DLD1 (cell line): ENCODE measurements at regions not wholly inside any gene's neighbourhood (a gene's known extent, or its start where the extent isn't known, plus 50 kb on each side); places are given as distances from the start of the nearest gene placed in this dataset.

Source experiments
- in situ Hi-C: cut with HindIII; loops from 2 replicates; pipeline ENCODE4 v1.10.0; 2017; ENCODE audit warnings: low sequenced_read_pairs

- in situ Hi-C loops: no loop called here
These were observed 193.4 kb upstream of the ZMIZ1 start for GRCh38 chr10:78875331-78875877.

DNA sequence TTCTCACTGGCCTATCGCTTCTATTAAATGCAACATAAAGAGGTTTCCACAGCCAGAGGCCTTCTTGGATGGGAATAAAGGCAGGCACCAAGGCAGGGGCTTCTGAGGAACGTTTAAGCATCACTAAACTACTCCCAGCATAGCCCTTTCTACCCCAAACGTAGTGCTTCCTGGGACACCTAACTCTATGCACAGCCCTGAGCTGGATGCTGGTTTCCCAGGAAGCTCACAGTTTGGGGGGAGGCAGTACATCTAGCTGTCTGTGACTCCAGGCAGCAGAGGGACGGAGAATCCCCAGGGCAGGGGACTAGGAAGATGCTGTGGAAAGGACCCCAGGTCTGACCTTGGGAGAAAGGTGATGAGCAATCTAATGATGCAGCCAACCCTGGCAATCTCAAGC, 192.8 kb upstream of the ZMIZ1 start:
- in situ Hi-C loops: no loop called here

GRCh38 chr10:78876449-78876848, 192.3 kb upstream of the ZMIZ1 start:
- in situ Hi-C loops: no loop called here

GRCh38 chr10:78879621-78880020, 189.1 kb upstream of the ZMIZ1 start:
- in situ Hi-C loops: no loop called here

DNA sequence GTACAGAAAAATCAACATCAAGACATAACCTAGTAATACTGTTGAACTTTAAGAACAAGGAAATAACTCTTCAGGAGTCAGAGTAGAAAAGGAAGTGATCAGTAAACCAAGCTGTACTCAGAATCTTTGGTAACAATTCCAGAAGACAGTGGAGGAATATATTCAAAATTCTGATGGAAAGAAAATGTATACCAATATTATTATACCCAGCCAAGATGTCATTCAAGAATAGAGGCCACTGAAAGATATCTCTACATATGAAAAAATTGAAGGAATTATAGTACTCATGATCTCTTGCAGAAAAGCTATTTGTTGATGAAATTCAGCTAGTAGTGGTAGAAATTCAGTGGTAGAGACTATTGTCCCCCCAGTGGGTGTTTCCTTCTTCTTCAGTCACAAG, 182.6 kb upstream of the ZMIZ1 start:
- in situ Hi-C loops: no loop called here

GRCh38 chr10:78889536-78890063, 179.2 kb upstream of the ZMIZ1 start:
- in situ Hi-C loops: no loop called here

DNA sequence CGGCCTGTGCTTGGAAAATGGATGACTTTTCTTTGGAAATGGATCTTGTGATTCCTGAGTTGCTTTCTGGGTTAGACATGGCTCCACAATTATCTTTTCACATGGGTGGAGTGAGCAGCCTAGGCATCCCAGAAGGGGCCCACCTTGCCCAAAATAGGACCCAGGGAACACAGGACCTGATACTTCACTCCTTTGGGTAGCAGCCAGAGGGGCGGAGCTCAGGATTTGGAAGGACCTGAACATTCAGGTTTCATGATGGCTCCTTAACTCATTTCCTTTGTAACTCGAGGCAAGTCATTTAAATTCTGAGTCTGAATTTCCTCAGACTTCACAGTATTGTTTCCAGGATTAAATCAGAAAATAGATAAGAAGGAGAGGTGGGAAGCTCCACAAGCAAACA, 178.3 kb upstream of the ZMIZ1 start:
- in situ Hi-C loops: no loop called here

DNA sequence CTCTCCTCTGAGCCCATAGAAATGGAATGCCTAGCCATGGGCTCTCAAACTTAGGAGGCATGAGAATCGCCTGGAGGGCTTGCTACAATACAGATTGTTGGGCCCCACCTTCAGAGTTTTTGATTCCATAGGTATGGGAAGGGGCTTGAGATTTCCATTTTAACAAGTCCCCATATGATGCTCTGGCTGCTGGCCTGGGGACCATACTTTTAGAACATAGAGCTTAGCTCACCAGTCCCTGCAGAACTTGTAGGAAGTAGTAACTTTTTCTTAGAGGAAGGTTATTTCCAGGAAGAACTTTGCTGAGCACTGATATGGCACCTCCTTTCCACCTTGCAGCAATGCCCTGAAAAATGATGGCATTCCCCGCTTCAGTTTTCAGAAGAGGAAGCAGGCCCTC, 177.0 kb upstream of the ZMIZ1 start:
- in situ Hi-C loops: no loop called here

DNA sequence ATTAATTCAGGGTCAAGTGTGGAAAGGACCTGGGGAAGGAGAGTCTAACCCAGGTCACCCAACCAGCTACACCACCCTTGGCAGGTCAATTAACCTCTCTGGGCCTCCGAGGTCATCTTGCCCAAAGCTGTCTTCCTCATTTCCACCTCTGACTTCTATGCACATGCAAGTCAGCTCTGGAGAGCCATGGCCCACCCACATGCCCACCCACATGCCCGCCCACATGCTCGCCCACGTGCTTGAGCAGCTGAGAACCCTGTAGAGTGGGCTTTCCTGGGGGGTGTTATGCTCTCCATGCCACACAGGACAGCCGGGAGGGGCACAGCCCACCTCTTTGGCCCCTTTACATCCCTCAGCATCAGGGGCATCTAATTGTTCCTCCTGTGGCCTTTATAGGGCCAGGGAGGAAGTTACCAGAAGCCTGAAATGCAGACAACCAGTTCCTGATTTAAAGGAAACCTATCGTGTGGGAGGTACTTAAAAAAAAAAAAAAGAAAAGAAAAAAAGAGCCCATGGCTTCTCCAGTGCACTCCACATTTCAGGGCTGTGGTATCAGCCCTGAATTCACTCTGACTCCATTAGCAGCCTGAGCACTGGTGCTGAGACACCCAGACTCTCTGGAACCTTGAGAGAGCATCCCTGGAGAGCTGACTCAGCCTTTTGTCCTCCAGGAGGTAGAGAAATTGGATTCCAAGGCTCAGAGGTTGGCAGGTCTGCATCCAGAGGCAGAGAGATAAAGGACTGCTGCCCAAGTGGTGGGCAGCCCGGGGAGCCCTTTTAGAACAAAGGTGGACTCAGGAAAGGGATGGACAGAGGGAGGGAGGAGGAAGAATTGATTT, 176.2 kb upstream of the ZMIZ1 start:
- in situ Hi-C loops: no loop called here

DNA sequence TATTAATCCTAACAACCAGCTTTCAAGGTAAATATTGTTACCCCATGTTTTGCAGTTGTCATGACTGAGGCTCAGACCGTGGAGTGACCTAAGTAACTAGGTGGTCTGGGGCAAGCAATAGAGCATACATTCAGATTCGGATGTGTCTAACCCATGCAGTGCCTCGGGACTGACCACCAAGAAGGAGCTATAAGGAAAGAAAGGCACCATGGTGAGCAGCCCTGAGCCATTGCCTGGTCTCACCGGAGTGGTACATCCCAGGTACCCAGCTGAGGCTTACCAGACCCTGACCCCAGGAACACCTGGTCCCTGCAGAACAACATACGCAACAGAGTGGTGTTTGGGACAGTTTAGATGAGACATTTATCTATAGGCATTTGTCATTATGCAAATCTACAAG, 175.5 kb upstream of the ZMIZ1 start:
- in situ Hi-C loops: no loop called here

- in situ Hi-C loops: no loop called here
These were observed 174.5 kb upstream of the ZMIZ1 start for GRCh38 chr10:78894089-78894840.

DNA sequence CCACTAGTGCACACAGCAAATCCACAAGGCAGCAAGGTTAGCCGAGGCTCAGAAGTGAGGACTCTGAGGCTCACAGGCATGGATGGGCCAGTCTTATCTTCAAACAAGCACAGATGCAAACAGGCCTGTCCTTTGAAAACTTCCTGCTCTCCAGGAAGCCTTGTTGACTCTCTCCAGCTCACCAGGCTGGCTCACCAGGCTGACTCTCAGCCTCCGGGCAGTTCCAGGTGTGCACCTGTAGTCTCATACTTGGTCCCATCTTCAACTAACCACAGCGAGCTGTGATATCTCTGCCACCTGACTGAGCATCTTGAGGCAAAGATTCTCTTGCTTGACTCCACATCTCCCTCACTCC, 173.9 kb upstream of the ZMIZ1 start:
- in situ Hi-C loops: no loop called here

DNA sequence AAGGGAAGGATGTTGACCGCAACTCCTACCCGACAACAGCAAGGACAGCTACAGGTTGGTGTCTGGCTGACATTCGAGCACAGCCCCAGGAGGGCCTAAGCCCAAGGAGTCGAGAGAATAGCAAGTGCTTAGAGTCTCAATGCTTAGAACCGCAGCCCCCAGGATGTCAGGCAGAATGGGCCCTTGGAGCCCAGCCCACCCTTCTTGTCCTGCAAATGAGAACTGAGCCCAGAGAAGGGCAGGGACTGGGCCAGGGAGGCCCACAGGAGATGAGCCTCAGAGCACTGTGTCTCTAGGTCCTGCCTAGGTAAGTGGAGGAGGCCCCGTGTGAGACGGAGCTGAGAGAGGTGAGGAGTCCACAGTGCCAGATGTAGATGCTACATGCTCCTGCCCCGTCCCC, 173.3 kb upstream of the ZMIZ1 start:
- in situ Hi-C loops: no loop called here

DNA sequence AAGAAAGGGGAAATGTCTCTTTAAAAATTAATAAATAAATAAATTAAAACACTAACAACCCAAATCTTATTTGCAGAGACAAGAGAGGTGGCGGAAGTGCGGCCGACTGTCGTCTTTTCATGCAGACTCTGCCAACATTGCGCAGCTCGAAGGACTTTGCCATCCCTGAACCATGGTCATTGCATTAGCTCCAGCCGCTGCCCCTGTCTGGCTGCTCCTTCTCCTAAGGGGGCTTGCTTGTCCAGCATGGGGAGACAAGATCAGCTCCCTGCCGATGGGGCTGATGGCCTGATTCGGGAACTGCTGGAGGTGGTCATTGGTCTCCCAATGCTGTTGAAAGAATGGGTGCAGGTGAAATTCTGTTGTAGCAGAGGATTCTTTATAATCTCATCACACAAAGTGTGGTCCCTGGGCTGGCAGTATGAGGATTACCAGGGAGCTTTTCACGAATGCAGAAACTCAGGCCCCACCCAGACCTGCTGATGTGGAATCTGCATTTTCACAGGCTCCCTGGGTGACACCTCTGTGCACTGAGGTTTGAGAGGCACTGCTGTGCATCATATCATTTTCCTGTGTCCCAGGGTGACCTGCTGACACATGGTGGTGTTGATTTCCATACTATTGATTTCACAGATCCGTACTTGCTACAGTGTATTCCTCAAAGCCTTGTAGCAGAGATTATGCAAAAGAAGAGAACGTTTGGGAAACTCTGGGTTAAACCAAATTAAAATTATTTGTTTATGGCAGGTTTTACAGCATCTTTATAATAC, 172.4 kb upstream of the ZMIZ1 start:
- in situ Hi-C loops: no loop called here

DNA sequence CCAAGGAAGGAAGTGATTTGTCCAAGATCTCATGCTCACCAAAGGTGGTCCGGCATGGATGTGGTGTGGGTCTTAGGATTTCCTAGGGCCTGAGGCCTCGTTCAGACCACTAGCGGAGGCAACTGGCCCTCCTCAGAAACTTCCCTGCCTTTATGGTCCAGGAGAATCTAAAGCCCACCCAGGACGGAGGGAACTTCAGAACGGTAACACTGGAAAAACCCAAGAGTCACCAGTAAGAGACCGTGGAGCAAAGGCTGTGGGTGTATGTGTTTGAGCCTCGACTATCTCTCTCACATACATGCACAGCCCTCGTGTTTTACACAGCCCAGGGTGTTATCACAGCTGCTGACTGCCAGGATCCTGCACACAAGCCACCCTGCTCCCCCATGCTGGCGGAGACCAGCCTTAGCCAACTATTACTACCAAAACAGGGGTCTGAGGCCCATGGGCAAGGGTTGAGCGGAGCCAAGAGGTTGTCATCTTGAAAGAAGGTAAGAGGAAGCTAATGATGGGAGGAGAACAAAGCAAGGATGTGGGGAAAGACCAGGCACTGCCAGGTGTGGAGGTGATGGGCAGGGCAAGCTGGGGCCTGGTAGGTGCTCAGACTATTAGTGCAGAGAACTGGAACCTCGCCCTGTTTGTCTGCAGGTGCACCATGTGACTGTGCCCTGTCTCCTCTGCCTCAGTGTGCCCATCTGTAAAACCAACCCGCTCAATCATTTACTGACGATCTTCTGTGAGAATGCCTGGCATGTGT, 170.2 kb upstream of the ZMIZ1 start:
- in situ Hi-C loops: no loop called here

GRCh38 chr10:78899098-78899754, 169.5 kb upstream of the ZMIZ1 start:
- in situ Hi-C loops: no loop called here

DNA sequence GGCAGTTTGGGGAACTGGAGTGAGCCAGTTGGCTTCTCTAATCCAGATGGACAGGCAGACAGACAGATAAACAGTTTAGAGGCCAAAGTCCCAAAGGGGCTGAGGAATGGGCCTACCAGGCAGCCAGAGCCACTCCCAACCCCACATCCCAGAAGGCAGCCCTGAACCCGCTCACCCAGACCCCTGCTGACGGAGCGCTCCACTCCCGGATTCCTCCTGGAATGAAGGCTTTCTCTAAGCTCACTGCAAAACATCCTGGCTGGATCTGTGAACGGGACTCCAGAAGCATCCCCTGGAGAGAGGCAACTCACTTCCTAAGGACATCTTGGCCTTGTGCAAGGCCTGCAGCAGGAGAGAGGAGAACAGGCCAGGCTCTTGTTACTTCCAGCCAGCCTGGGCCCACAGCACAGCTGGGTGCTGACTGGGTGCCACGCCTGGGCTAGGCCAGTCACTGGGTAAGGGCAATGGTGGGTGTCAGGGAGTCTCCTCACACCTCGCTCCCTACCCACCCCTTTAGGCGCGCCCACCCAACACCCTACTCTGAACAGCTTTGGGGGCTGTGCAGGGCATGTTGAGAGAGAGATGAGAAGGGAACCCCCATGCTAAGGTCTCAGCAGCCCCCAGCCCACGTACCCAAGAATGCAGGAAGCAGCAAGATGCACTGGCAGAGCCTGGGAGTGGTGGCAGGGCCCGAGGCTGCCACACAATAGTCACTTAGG, 168.6 kb upstream of the ZMIZ1 start:
- in situ Hi-C loops: no loop called here

DNA sequence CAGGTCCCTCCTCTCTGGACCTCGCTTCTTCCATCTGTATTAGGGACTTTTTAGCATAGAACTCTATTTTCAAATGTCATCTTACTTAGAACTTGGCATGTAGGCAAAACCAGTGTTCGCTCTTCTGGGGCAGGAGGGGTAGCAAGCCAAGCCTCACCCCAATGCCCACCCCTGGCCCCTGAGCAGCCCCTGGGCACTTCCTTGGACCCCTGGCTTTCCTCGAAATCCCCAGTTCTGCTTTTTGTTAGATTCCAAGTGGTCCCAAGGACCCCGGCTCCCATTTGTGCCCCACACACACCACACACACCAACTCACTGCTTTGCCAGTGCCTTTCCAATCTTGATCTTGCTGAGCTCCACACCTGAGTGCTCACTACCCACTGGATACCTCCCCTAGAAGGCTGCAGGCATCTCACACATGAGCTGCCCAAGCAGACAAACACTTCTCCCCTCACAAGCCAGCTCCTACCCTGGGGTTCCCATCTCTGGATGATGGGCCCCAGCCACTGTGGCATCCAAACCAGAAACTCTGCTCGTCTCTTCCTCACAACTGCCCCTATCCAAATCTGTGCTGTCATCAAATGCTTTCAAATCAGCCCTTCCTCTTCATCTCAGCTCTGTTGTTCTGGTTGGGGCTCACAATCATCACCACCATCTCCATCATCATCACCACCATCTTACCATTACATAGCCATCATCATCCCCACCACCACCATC, 167.9 kb upstream of the ZMIZ1 start:
- in situ Hi-C loops: no loop called here

- in situ Hi-C loops: no loop called here
These were observed 167.1 kb upstream of the ZMIZ1 start for GRCh38 chr10:78901694-78902093.
